Keratinocyte (primary cell): ENCODE measurements at regions not wholly inside any gene's neighbourhood (a gene's known extent, or its start where the extent isn't known, plus 50 kb on each side); places are given as distances from the start of the nearest gene placed in this dataset.

Experiments
- DNase-seq: peaks from one replicate; pipeline ENCODE4 v3.0.0-alpha.2; 2011; ENCODE audit warnings: low read depth, missing footprints, low spot score
- FAIRE-seq: peaks from 2 replicates; lab custom pipeline; 2011; peaks lifted over from hg19 to GRCh38; lab: Jason Lieb, UNC
- H2AFZ ChIP-seq: 2 replicates; pipeline ENCODE4 v1.6.0; 2012; ENCODE audit warnings: low read length, control low read depth, inconsistent platforms; ENCODE audit not compliant: control insufficient read depth
- H3K27ac ChIP-seq: 2 replicates; pipeline ENCODE4 v1.5.1; 2011; ENCODE audit warnings: low read length; ENCODE audit not compliant: control insufficient read depth, insufficient read depth
- H3K27me3 ChIP-seq: 3 replicates; pipeline ENCODE4 v1.6.0; 2011; ENCODE audit warnings: low read length; ENCODE audit not compliant: control insufficient read depth, insufficient read depth; ENCODE audit errors: extremely low read depth
- H3K36me3 ChIP-seq, 2 experiments: 2 replicates in 1 of 2; 3 replicates in 1 of 2; pipeline ENCODE4 v1.5.1; 2011; ENCODE audit warnings: low read length in 2 of 2, mild to moderate bottlenecking in 1 of 2; ENCODE audit not compliant: control insufficient read depth in 2 of 2, insufficient read depth in 2 of 2; ENCODE audit errors: extremely low read depth in 1 of 2
- H3K4me1 ChIP-seq: 3 replicates; pipeline ENCODE4 v1.5.1; 2011; ENCODE audit warnings: low read length; ENCODE audit not compliant: control insufficient read depth, insufficient read depth; ENCODE audit errors: extremely low read depth
- H3K4me2 ChIP-seq: 3 replicates; pipeline ENCODE4 v1.6.0; 2011; ENCODE audit warnings: low read depth, low read length; ENCODE audit not compliant: control insufficient read depth, insufficient read depth; ENCODE audit errors: extremely low read depth
- H3K4me3 ChIP-seq, 3 experiments: fragments of 200-600 bp in 1 of 3; sonication (generic) in 1 of 3; 2 replicates in 2 of 3; 3 replicates in 1 of 3; pipeline ENCODE4 v1.5.1; 2011 to 2016; ENCODE audit warnings: low read length in 3 of 3, mild to moderate bottlenecking in 3 of 3, control low read depth in 2 of 3, inconsistent platforms in 1 of 3, low read depth in 1 of 3, mixed read lengths in 1 of 3, mixed run types in 1 of 3, moderate library complexity in 1 of 3; ENCODE audit not compliant: control insufficient read depth in 2 of 3, insufficient read depth in 2 of 3; ENCODE audit errors: extremely low read depth in 1 of 3
- H3K79me2 ChIP-seq: 2 replicates; pipeline ENCODE4 v1.6.0; 2012; ENCODE audit warnings: low read length; ENCODE audit not compliant: control insufficient read depth, insufficient read depth
- H3K9ac ChIP-seq: 3 replicates; pipeline ENCODE4 v1.6.0; 2011; ENCODE audit warnings: low read length; ENCODE audit not compliant: control insufficient read depth, insufficient read depth; ENCODE audit errors: extremely low read depth
- H3K9me1 ChIP-seq: 3 replicates; pipeline ENCODE4 v1.6.0; 2011; ENCODE audit warnings: low read length; ENCODE audit not compliant: control insufficient read depth, insufficient read depth; ENCODE audit errors: extremely low read depth
- H3K9me3 ChIP-seq: 2 replicates; pipeline ENCODE4 v1.5.1; 2012; ENCODE audit warnings: low read depth, low read length; ENCODE audit not compliant: control insufficient read depth
- H4K20me1 ChIP-seq: 3 replicates; pipeline ENCODE4 v1.6.0; 2011; ENCODE audit warnings: low read length; ENCODE audit not compliant: control insufficient read depth, insufficient read depth; ENCODE audit errors: extremely low read depth
- EZH2 ChIP-seq: IDR thresholded peaks from one replicate; pipeline ENCODE4 v1.6.1; 2012; ENCODE audit warnings: inconsistent platforms, mild to moderate bottlenecking, low read length, moderate library complexity
- dilution Hi-C: fragments of 300-500 bp; cut with MboI; formaldehyde crosslinking; loops from one replicate; pipeline ENCODE4 v1.7.0; 2020; ENCODE audit warnings: low sequenced_read_pairs; ENCODE audit not compliant: extremely low pct_ligation_motif_present
- TF ChIP-seq, protein P1 (sequence below), 3 experiments: IDR thresholded peaks in 1 of 3; conservative IDR thresholded peaks in 1 of 3; optimal IDR thresholded peaks in 1 of 3; 2 replicates in 2 of 3; 3 replicates in 1 of 3; pipeline versions ENCODE3 to v1.5.1; 2011; ENCODE audit warnings: low read length in 3 of 3, mild to moderate bottlenecking in 3 of 3, moderate library complexity in 2 of 3, control low read depth in 1 of 3, inconsistent platforms in 1 of 3; ENCODE audit not compliant: insufficient read depth in 2 of 3; ENCODE audit errors: extremely low read depth in 1 of 3

DNA sequence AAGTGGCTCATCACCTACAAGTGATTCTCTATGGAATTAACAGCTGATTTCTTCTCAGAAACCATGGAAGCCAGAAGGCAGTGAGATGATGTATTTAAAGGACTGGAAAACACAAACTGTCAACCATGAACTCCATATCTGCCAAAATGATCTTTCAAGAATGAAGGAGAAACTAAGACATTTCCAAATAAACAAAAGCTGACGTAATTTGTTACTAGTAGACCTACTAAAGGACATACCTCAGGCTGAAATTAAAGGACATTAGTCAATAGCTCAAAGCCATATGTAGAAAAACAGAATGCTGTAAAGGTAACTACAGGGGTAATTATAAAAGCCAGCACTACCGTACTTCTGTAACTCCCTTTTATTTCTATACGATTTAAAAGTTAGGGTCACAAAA lies 129.4 kb upstream of the TMEM45B start:
- FAIRE-seq (no peak), DNase-seq (no peak)
- Histone ChIP-seq H3K79me2 (no peaks in the 10 kb centered on the region), H2AFZ (no peak overlapping the region), H3K4me3 (no peak overlapping the region), H3K27ac (no peak overlapping the region), H3K9me3 (no peaks in the 10 kb centered on the region), H3K36me3 (no peaks in the 10 kb centered on the region), H3K4me2 (no peak overlapping the region), H3K9ac (no peak overlapping the region), H3K27me3 (no peaks in the 10 kb centered on the region), H4K20me1 (no peaks in the 10 kb centered on the region), H3K9me1 (no peaks in the 10 kb centered on the region), H3K4me1 (no peaks in the 10 kb centered on the region)
- no peak for TF ChIP-seq EZH2
- TF ChIP-seq, protein P1, sequence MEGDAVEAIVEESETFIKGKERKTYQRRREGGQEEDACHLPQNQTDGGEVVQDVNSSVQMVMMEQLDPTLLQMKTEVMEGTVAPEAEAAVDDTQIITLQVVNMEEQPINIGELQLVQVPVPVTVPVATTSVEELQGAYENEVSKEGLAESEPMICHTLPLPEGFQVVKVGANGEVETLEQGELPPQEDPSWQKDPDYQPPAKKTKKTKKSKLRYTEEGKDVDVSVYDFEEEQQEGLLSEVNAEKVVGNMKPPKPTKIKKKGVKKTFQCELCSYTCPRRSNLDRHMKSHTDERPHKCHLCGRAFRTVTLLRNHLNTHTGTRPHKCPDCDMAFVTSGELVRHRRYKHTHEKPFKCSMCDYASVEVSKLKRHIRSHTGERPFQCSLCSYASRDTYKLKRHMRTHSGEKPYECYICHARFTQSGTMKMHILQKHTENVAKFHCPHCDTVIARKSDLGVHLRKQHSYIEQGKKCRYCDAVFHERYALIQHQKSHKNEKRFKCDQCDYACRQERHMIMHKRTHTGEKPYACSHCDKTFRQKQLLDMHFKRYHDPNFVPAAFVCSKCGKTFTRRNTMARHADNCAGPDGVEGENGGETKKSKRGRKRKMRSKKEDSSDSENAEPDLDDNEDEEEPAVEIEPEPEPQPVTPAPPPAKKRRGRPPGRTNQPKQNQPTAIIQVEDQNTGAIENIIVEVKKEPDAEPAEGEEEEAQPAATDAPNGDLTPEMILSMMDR (optimal IDR thresholded peaks at IDR 0.05 in 1 of 3, IDR thresholded peaks at IDR 0.05 in 1 of 3, conservative IDR thresholded peaks at IDR 0.05 in 1 of 3; ENCODE audit: extremely low read depth in 1 of 3, insufficient read depth in 2 of 3, low read length in 3 of 3), result no peak
- dilution Hi-C loops, result no loop called here

GRCh38 chr11:129691142-129691541 lies 124.5 kb upstream of the TMEM45B start:
- Histone ChIP-seq H3K79me2 (no peaks in the 10 kb centered on the region), H3K4me3 (no peak overlapping the region), H4K20me1 (no peaks in the 10 kb centered on the region), H2AFZ (no peak overlapping the region), H3K36me3 (no peaks in the 10 kb centered on the region), H3K27ac (no peak overlapping the region), H3K4me2 (no peak overlapping the region), H3K9me3 (no peaks in the 10 kb centered on the region), H3K9me1 (no peaks in the 10 kb centered on the region), H3K27me3 (no peaks in the 10 kb centered on the region), H3K9ac (no peak overlapping the region), H3K4me1 (no peaks in the 10 kb centered on the region)
- no peak for TF ChIP-seq EZH2
- TF ChIP-seq, protein P1 (optimal IDR thresholded peaks at IDR 0.05 in 1 of 3, IDR thresholded peaks at IDR 0.05 in 1 of 3, conservative IDR thresholded peaks at IDR 0.05 in 1 of 3; ENCODE audit: extremely low read depth in 1 of 3, insufficient read depth in 2 of 3, low read length in 3 of 3), result no peak
- DNase-seq (no peak), FAIRE-seq (no peak)
- dilution Hi-C loops, result no loop called here
